ENCODE measurements at regions not wholly inside any gene's neighbourhood (a gene's known extent, or its start where the extent isn't known, plus 50 kb on each side); places are given as distances from the start of the nearest gene placed in this dataset.

GRCh38 chr3:81024560-81024959 is 736.9 kb downstream of the GBE1 start:
- Histone ChIP-seq H3K4me1 (no peaks in the 10 kb centered on the region), H3K9me3 (no peaks in the 10 kb centered on the region), H3K27ac (no peak overlapping the region), H3K36me3 (no peaks in the 10 kb centered on the region), H3K4me3 (no peak overlapping the region), H3K27me3 (no peaks in the 10 kb centered on the region)
- TF ChIP-seq POLR2AphosphoS5 (IDR thresholded peaks at IDR 0.05) (no peak), EP300 (IDR thresholded peaks at IDR 0.05) (no peak), POLR2A (IDR thresholded peaks at IDR 0.05) (no peak)
- TF ChIP-seq, protein P1, sequence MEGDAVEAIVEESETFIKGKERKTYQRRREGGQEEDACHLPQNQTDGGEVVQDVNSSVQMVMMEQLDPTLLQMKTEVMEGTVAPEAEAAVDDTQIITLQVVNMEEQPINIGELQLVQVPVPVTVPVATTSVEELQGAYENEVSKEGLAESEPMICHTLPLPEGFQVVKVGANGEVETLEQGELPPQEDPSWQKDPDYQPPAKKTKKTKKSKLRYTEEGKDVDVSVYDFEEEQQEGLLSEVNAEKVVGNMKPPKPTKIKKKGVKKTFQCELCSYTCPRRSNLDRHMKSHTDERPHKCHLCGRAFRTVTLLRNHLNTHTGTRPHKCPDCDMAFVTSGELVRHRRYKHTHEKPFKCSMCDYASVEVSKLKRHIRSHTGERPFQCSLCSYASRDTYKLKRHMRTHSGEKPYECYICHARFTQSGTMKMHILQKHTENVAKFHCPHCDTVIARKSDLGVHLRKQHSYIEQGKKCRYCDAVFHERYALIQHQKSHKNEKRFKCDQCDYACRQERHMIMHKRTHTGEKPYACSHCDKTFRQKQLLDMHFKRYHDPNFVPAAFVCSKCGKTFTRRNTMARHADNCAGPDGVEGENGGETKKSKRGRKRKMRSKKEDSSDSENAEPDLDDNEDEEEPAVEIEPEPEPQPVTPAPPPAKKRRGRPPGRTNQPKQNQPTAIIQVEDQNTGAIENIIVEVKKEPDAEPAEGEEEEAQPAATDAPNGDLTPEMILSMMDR (IDR thresholded peaks at IDR 0.05), result no peak
- WGBS, 2 donors (ENCODE audit: low coverage in 1 of 2), result 86 to 88% methylated on average over 7 of the region's 7 CpGs
- no peak for ATAC-seq

DNA sequence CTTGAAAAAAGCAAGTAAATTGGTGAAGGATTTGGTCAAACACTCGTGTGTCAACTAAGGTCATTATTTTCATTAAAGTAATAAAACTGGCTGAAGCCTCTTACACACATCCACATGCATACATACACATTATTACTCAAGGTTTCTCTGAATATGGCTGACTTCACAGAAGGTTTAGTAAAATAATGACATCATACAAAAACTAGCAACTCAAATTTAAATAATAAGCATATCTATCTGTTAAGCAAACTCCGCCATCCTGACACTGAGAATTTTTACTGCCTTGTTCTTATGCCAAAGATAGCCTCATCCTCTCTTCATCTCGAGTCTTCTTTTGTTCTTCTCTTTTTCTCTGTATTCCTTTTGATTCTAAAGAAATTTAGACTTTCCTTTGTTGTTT is 739.1 kb downstream of the GBE1 start:
- Histone ChIP-seq H3K27me3 (no peaks in the 10 kb centered on the region), H3K36me3 (no peaks in the 10 kb centered on the region), H3K4me3 (no peak overlapping the region), H3K27ac (no peak overlapping the region), H3K9me3 (no peaks in the 10 kb centered on the region), H3K4me1 (no peaks in the 10 kb centered on the region)
- ATAC-seq, result no peak
- TF ChIP-seq EP300 (IDR thresholded peaks at IDR 0.05) (no peak), POLR2A (IDR thresholded peaks at IDR 0.05) (no peak), POLR2AphosphoS5 (IDR thresholded peaks at IDR 0.05) (no peak)
- TF ChIP-seq, protein P1 (IDR thresholded peaks at IDR 0.05), result no peak
- WGBS, 2 donors (ENCODE audit: low coverage in 1 of 2), result 63 to 85% methylated on average over 3 of the region's 3 CpGs

GRCh38 chr3:81013360-81013759 is 748.1 kb downstream of the GBE1 start:
- no peaks in the 10 kb centered on the region for H3K36me3 ChIP-seq
- ATAC-seq, result no peak
- WGBS, 2 donors (ENCODE audit: low coverage in 1 of 2), result 67 to 70% methylated on average over 2 of the region's 2 CpGs
- TF ChIP-seq, protein P1 (IDR thresholded peaks at IDR 0.05), result no peak
- no peak for TF ChIP-seq EP300 (IDR thresholded peaks at IDR 0.05)
- TF ChIP-seq POLR2AphosphoS5 (IDR thresholded peaks at IDR 0.05), result no peak
- TF ChIP-seq POLR2A (IDR thresholded peaks at IDR 0.05), result no peak
- no peaks in the 10 kb centered on the region for H3K4me1 ChIP-seq
- H3K4me3 ChIP-seq, result no peak overlapping the region
- H3K9me3 ChIP-seq, result peaks cover 0 to 8% (median 0%) of the 10 kb centered on the region in 3 donors
- H3K27ac ChIP-seq, result no peak overlapping the region
- no peaks in the 10 kb centered on the region for H3K27me3 ChIP-seq

GRCh38 chr3:81005992-81006391 is 755.5 kb downstream of the GBE1 start:
- Histone ChIP-seq H3K9me3 (peaks cover 0 to 3% (median 0%) of the 10 kb centered on the region in 3 donors), H3K36me3 (no peaks in the 10 kb centered on the region), H3K27ac (no peak overlapping the region), H3K4me1 (no peaks in the 10 kb centered on the region), H3K27me3 (no peaks in the 10 kb centered on the region), H3K4me3 (no peak overlapping the region)
- TF ChIP-seq, protein P1 (IDR thresholded peaks at IDR 0.05), result no peak
- no peak for TF ChIP-seq POLR2A (IDR thresholded peaks at IDR 0.05)
- no peak for TF ChIP-seq POLR2AphosphoS5 (IDR thresholded peaks at IDR 0.05)
- no peak for TF ChIP-seq EP300 (IDR thresholded peaks at IDR 0.05)
- no peak for ATAC-seq

DNA sequence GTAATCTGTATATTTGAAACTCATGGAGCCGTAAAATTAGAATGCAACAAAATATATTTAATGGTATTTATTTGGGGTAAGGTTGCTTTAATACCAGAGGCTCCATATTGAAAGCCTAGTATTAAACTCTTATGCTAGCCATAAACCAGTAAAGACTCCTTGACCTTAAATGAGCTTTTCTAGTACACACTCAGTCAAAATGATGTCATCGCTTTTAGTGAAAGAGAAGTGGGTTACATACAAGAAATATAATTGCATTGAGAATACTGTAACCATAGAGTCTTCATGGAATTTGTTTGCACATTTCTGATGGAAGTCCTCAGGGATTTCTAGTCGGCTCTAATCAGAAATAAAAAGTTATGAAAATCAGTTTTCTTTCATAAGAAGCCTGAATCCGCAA is 757.6 kb downstream of the GBE1 start:
- no peak overlapping the region for H3K27ac ChIP-seq
- 80 to 92% methylated on average over 4 of the region's 4 CpGs for WGBS, 2 donors (ENCODE audit: low coverage in 1 of 2)
- H3K4me3 ChIP-seq, result no peak overlapping the region
- no peaks in the 10 kb centered on the region for H3K36me3 ChIP-seq
- H3K9me3 ChIP-seq, result no peaks in the 10 kb centered on the region
- ATAC-seq, result no peak
- no peaks in the 10 kb centered on the region for H3K27me3 ChIP-seq
- TF ChIP-seq EP300 (IDR thresholded peaks at IDR 0.05) (no peak), POLR2AphosphoS5 (IDR thresholded peaks at IDR 0.05) (no peak), POLR2A (IDR thresholded peaks at IDR 0.05) (no peak)
- TF ChIP-seq, protein P1 (IDR thresholded peaks at IDR 0.05), result no peak
- no peaks in the 10 kb centered on the region for H3K4me1 ChIP-seq

Measured in gastroesophageal sphincter (tissue), 4 donors.